ENCODE measurements at regions not wholly inside any gene's neighbourhood (a gene's known extent, or its start where the extent isn't known, plus 50 kb on each side); places are given as distances from the start of the nearest gene placed in this dataset.
"Not testable (repeated sequence)": the region's sequence is repeated elsewhere in the genome, so short reads cannot be mapped to it uniquely, and the experiment has no call there.

DNA sequence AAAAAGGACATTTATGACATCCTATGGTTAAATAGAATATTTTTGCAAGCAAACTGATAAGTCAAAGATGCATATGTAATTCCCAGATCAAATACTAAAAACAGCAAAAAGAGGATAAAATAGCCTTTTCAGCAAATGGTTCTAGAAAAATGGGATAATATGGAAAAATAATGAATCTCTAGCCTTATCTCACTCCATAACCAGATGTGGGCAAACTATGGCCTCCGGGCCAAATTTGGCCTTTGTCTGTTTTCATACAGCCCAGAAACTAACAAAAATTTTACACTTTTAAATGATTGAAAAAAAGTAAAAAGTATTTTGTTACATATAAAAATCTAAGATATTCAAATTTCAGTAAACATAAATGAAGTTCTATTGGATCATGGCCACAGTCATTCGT is 215.4 kb upstream of the PRSS1 start:
- TF ChIP-seq YY1 (IDR thresholded peaks at IDR 0.05; ENCODE audit: insufficient read depth, insufficient read length): no peak
- TF ChIP-seq ZNF274 (IDR thresholded peaks at IDR 0.05; ENCODE audit: low read depth, low read length): no peak
- TF ChIP-seq SUZ12 (IDR thresholded peaks at IDR 0.05; ENCODE audit: extremely low read depth, insufficient read depth, insufficient read length): no peak
- peaks cover 7% of the 10 kb centered on the region for H3K27me3 ChIP-seq (ENCODE audit: insufficient read depth, insufficient read length)
- DNase-seq (ENCODE audit: low read depth, low spot score): no peak
- no peaks in the 10 kb centered on the region for H3K9me3 ChIP-seq (ENCODE audit: insufficient read depth, low read length)
- H3K4me1 ChIP-seq (ENCODE audit: insufficient read depth, insufficient read length): no peaks in the 10 kb centered on the region
- no peaks in the 10 kb centered on the region for H3K36me3 ChIP-seq (ENCODE audit: insufficient read depth, insufficient read length, low read length)
- H3K4me3 ChIP-seq (ENCODE audit: insufficient read length, low read depth): no peak overlapping the region
- H3K9ac ChIP-seq (ENCODE audit: insufficient read length, low read depth): no peak overlapping the region

DNA sequence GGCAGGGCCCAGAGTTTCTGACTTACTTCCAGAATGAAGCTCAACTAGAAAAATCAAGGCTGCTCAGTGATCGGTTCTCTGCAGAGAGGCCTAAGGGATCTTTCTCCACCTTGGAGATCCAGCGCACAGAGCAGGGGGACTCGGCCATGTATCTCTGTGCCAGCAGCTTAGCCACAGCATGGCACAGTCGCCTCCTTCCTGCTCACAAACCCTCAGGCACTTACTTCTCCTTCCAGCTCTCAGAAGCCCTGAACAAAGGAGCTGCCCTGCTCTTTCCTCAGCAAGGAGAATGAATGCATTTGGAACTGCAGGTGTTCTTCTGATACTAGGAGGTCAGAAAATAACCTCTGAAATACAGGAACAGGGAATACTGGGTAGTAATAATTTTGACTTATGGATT is 219.7 kb upstream of the PRSS1 start:
- no peaks in the 10 kb centered on the region for H3K27me3 ChIP-seq (ENCODE audit: insufficient read depth, insufficient read length)
- no peaks in the 10 kb centered on the region for H3K9me3 ChIP-seq (ENCODE audit: insufficient read depth, low read length)
- H3K36me3 ChIP-seq (ENCODE audit: insufficient read depth, insufficient read length, low read length): no peaks in the 10 kb centered on the region
- H3K4me1 ChIP-seq (ENCODE audit: insufficient read depth, insufficient read length): no peaks in the 10 kb centered on the region
- H3K4me3 ChIP-seq (ENCODE audit: insufficient read length, low read depth): no peak overlapping the region
- no peak overlapping the region for H3K9ac ChIP-seq (ENCODE audit: insufficient read length, low read depth)
- DNase-seq (ENCODE audit: low read depth, low spot score): no peak
- TF ChIP-seq YY1 (IDR thresholded peaks at IDR 0.05; ENCODE audit: insufficient read depth, insufficient read length) (no peak), ZNF274 (IDR thresholded peaks at IDR 0.05; ENCODE audit: low read depth, low read length) (no peak), SUZ12 (IDR thresholded peaks at IDR 0.05; ENCODE audit: extremely low read depth, insufficient read depth, insufficient read length) (no peak)

DNA sequence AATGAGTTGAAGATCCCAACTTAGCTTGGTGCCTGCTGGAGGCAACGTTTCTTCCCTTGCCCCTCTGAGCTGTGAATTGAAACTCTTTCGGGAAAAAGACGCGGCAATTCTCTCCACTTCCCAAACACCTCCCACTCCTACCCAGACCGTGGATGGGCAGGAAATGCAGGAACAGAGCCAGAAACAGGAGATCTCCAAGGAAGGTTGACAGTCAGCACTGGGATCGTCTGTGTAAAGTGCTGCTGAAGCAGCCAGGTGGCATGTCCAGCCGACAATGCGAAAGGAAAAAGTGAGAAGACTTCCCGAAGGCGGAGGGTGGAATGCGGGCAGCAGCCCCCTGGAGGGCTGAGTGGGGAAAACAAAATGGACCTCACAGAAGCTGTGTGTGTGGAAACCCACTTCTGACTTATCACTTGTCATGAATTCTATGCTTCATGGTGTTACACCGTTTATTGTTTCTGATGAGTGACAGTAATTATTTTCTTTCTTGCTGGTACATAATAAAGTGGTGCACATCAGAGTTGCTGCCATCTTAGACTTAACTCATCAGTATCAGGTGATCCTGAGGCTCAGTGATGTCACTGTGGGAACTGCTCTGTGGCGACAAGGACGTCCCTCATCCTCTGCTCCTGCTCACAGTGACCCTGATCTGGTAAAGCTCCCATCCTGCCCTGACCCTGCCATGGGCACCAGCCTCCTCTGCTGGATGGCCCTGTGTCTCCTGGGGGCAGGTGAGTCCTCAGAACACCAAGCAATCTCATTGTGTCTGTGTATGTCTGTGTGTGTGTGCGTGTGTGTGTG is 220.5 kb upstream of the PRSS1 start:
- DNase-seq (ENCODE audit: low read depth, low spot score): no peak
- Histone ChIP-seq H3K9ac (ENCODE audit: insufficient read length, low read depth) (no peak overlapping the region), H3K36me3 (ENCODE audit: insufficient read depth, insufficient read length, low read length) (no peaks in the 10 kb centered on the region), H3K4me3 (ENCODE audit: insufficient read length, low read depth) (no peak overlapping the region), H3K27me3 (ENCODE audit: insufficient read depth, insufficient read length) (no peaks in the 10 kb centered on the region), H3K9me3 (ENCODE audit: insufficient read depth, low read length) (no peaks in the 10 kb centered on the region), H3K4me1 (ENCODE audit: insufficient read depth, insufficient read length) (no peaks in the 10 kb centered on the region)
- TF ChIP-seq SUZ12 (IDR thresholded peaks at IDR 0.05; ENCODE audit: extremely low read depth, insufficient read depth, insufficient read length) (no peak), ZNF274 (IDR thresholded peaks at IDR 0.05; ENCODE audit: low read depth, low read length) (no peak), YY1 (IDR thresholded peaks at IDR 0.05; ENCODE audit: insufficient read depth, insufficient read length) (no peak)

DNA sequence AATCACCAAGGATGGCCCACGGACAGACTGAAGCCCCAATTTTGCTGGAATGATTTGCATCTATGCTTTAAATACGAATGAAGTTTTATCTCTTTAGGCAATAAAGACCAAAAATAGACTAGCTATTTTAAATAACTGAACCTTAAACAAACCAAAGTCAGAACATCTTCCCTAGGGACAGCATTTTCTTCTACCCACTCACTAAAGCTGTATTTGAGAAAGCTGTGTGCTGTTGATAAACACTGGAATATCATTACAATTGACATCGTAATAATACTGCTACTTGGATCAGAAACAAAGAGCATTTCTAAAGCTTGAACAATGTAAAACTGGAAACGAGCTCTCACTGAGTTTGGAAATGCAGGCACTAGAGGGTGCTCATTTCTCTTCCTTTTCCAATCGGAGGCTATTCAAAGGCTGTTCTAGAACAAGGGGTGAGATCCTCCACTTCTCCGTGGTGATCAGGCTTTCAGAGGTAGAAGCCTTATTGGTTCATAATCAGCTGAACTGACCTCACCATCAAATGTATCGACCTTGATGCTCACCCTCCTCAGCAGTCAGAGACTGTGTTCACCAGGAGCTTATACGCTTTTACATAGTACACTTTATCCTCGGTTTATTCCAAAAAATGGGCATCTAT is 225.3 kb upstream of the PRSS1 start:
- Histone ChIP-seq H3K36me3 (ENCODE audit: insufficient read depth, insufficient read length, low read length) (no peaks in the 10 kb centered on the region), H3K9me3 (ENCODE audit: insufficient read depth, low read length) (no peaks in the 10 kb centered on the region), H3K4me3 (ENCODE audit: insufficient read length, low read depth) (no peak overlapping the region), H3K4me1 (ENCODE audit: insufficient read depth, insufficient read length) (no peaks in the 10 kb centered on the region), H3K9ac (ENCODE audit: insufficient read length, low read depth) (no peak overlapping the region), H3K27me3 (ENCODE audit: insufficient read depth, insufficient read length) (no peaks in the 10 kb centered on the region)
- TF ChIP-seq YY1 (IDR thresholded peaks at IDR 0.05; ENCODE audit: insufficient read depth, insufficient read length) (no peak), SUZ12 (IDR thresholded peaks at IDR 0.05; ENCODE audit: extremely low read depth, insufficient read depth, insufficient read length) (no peak), ZNF274 (IDR thresholded peaks at IDR 0.05; ENCODE audit: low read depth, low read length) (no peak)
- no peak for DNase-seq (ENCODE audit: low read depth, low spot score)

DNA sequence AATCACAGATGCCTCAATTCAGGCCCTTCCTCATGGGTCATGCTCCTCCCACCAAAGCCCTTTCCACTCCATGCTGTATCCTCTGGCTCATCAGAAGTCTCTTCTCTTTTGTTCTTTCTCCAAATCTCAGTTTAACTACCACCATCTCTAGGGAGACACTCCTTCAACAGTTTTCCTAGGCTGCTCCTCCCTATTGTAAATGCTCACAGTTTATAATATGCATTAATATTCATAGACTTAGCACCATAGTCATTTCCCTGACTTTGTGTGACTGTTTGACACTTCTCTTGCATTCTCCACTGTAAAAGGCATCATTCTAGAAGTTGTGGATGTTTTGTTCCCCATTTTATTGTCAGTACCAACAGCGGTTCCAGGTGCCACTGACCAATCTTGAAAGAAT is 226.5 kb upstream of the PRSS1 start:
- no peak for DNase-seq (ENCODE audit: low read depth, low spot score)
- Histone ChIP-seq H3K4me3 (ENCODE audit: insufficient read length, low read depth) (no peak overlapping the region), H3K4me1 (ENCODE audit: insufficient read depth, insufficient read length) (no peaks in the 10 kb centered on the region), H3K36me3 (ENCODE audit: insufficient read depth, insufficient read length, low read length) (no peaks in the 10 kb centered on the region), H3K9ac (ENCODE audit: insufficient read length, low read depth) (no peak overlapping the region), H3K9me3 (ENCODE audit: insufficient read depth, low read length) (no peaks in the 10 kb centered on the region), H3K27me3 (ENCODE audit: insufficient read depth, insufficient read length) (no peaks in the 10 kb centered on the region)
- TF ChIP-seq YY1 (IDR thresholded peaks at IDR 0.05; ENCODE audit: insufficient read depth, insufficient read length) (no peak), ZNF274 (IDR thresholded peaks at IDR 0.05; ENCODE audit: low read depth, low read length) (no peak), SUZ12 (IDR thresholded peaks at IDR 0.05; ENCODE audit: extremely low read depth, insufficient read depth, insufficient read length) (no peak)

DNA sequence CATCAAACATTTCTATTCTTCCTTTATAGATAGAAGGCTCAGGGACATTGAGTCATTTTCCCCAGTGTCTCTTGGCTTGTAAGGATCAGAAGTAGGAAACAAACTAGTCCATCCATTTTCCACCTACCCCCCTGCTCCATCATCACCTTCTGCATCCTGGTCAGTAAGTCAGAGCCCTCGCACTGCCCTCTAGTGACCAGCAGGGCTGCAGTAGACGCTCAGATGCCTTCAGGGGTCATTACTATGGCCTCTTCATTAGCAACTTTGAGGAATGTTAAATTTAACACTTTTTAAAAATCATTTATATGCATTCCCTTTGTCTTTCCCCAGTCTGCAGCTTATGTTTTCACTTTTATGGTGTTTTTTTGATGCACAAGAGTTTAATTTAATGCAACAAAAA is 228.4 kb upstream of the PRSS1 start:
- not testable (repeated sequence) for H3K4me3 ChIP-seq (ENCODE audit: insufficient read length, low read depth); H3K36me3 ChIP-seq (ENCODE audit: insufficient read depth, insufficient read length, low read length); H3K4me1 ChIP-seq (ENCODE audit: insufficient read depth, insufficient read length); H3K27me3 ChIP-seq (ENCODE audit: insufficient read depth, insufficient read length); H3K9me3 ChIP-seq (ENCODE audit: insufficient read depth, low read length); H3K9ac ChIP-seq (ENCODE audit: insufficient read length, low read depth)
- peak; percentile 23 for DNase-seq (ENCODE audit: low read depth, low spot score)

DNA sequence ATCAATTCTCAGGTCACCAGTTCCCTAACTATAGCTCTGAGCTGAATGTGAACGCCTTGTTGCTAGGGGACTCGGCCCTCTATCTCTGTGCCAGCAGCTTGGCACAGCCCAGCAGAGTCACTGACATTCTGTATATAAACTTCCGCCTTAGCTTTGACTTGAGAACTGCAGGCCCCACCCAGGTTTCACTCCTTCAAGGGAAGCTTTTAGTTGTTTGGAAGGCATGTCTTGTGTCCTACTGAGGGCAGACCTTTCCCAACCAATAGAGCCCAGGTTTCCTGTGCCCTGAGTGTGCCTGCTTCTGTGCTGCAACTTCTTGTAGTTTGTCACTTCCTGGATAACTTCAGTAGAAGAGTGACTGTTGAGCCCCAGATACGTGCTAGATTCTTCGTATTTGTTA is 228.8 kb upstream of the PRSS1 start:
- H3K9ac ChIP-seq (ENCODE audit: insufficient read length, low read depth); H3K27me3 ChIP-seq (ENCODE audit: insufficient read depth, insufficient read length); H3K9me3 ChIP-seq (ENCODE audit: insufficient read depth, low read length); H3K36me3 ChIP-seq (ENCODE audit: insufficient read depth, insufficient read length, low read length); H3K4me1 ChIP-seq (ENCODE audit: insufficient read depth, insufficient read length); DNase-seq (ENCODE audit: low read depth, low spot score); H3K4me3 ChIP-seq (ENCODE audit: insufficient read length, low read depth): not testable (repeated sequence)
